ENCODE measurements at regions not wholly inside any gene's neighbourhood (a gene's known extent, or its start where the extent isn't known, plus 50 kb on each side); places are given as distances from the start of the nearest gene placed in this dataset.

DNA sequence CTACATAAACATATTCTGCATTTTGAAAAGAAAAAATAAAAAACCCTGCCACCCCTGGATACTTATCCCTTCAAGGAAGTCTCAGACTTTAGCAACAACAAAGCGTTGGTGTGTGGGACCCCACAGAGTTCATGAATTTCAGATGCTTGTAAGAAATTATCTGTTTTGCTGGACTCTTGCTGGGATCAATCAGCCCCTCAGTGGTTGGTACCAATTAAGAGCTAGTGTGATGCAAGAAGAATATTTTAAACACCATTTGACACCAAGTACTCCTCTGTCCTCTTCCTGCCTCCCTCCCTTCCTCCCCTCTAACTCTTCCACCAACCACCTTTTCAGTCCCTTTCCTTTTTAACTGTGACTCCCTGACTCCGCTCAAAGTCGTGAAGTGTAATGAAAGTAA lies 51.5 kb downstream of the SST start:
- DNase-seq, result no peak

- DNase-seq, result no peak
Measured at GRCh38 chr3:187617213-187617612, 53.0 kb downstream of the SST start.

DNA sequence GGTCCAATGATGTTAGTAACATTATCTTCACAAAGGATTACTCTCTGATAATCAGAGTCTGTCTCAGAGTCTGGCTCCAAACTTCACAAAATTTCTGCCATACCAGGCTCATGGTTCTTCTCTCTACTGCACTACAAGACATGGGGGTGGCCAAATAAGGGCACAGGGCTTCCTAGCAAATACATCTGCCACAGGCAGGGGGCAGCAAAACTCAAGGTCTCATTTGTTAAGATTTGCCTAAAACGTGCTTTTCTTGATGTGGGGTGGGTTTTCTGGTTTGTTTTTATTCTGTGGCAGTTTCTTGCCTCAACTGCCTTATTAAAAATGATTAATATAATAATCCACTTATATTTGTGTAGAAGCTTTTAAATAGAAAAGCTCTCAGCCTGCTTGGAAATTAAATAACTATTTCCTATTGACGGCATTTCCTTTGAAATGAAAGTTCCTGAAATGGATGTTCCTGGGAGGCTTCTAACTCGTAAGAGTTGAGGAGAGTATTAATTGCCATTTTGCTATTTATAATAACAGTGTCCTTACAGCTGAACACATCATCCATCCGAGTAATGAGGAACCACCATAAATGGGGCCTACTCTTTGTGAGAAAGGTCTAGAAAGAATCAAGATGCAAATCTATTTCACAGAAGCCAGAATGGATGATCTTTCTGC lies 53.8 kb downstream of the SST start:
- DNase-seq, result peak; percentile 57

DNA sequence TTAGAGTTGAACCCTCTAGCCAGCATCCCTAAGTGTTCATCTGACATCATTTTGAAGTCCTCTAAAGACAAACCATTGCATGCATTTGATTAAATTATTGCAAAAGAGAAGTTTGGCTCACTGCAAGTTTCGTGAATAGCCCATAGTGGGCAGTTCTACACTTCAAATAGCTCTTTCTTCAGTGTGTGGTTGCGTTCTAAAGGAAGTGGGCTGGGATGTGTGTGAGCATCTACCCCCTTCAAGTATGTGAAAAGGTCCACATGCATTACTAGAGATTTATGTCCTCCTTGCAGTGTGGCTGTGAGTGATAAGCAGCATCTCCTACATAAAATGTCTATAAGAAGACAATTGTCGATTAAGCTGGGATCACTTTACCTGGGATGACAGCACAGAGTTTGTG lies 54.6 kb downstream of the SST start:
- no peak for DNase-seq

DNA sequence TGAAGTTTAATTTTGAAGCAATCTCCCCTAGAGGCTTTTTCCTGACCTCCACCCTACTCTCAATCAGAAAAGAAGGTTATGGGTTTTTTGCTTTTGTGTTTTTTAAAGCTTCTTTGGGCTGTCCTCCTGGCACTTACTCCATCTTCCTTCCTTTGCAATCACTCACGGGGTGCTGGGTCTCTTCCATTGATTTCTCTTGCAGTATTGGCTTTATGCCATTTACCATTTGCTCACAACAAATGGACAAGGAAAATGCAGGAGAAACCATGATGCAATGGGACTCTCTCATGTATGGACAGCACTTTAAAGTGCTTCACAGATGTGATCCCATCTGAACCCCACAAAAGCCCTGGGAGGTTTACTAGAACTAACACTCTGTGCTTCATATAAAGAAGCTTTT lies 57.5 kb downstream of the SST start:
- DNase-seq, result no peak

DNA sequence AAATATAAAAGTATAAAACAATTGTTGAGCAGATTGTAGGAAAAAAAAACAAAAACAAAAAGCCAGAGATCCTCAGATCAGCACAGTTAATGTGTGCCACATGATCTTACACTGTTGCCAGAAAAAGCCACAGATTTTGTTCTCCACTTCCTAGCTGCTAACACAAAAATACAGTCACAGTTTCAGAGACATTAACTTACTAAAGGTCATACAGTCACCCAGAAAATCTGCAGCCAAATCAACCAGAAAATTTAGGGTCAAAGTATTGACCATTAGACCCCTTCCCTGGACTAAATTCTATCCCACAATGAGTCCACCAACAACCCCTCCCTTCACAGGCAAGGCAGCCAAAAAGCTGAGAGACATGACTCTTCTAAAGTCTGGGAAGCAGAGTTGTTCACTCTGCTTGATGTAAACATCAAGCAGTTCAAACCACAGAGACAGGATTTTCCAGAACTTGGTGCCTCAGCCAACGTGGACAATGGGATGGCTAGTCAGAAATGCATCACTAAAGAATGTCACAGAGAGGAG lies 59.1 kb downstream of the SST start:
- DNase-seq, result no peak

- no peak for DNase-seq
Measured at GRCh38 chr3:187594272-187594671, 75.9 kb downstream of the SST start.

GRCh38 chr3:187593451-187593850 lies 76.7 kb downstream of the SST start:
- DNase-seq, result no peak

- no peak for DNase-seq
Measured at GRCh38 chr3:187590861-187591576, 79.2 kb downstream of the SST start.

DNA sequence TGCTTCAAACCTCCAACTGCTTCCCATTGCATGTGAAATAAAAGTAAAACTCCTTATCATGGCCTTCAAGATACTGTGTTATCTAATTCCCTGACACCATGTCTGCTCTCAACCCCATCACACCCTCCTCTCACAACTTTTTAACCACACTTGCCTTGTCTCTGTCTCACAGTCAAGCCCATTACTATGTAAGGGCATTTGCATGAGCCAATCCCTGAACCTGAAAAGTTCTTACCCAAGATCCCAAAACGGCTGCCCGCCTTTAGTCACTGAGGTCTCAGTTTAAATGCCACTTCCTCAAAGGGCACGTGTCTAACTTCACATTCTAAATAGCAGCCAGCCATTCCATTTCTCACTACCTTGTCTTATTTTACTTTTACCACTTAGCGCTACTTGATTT lies 83.1 kb downstream of the SST start:
- no peak for DNase-seq

GRCh38 chr3:187586226-187586625 lies 84.0 kb downstream of the SST start:
- DNase-seq, result no peak

- DNase-seq, result no peak
Measured at GRCh38 chr3:187572441-187572840, 97.8 kb downstream of the SST start.

DNA sequence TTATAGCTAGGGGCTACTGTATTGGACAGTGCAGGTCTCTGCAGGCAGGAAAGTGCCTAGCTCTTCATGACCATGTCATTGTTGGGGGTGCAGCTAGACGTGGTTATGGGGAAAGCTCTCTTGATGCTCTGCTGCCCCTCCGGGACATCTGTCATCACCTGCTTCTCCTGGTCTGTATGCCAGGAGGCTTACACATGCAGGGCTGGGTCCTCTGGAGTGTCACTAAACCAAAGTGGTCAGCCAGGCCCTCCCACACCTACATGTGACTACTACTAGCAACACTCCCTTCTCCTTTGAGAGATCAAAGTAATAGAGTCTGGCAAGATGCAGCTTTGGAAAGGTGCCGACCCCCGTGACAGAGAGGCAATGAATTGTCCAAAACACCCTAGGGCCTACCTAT lies 98.5 kb downstream of the SST start:
- no peak for DNase-seq

DNA sequence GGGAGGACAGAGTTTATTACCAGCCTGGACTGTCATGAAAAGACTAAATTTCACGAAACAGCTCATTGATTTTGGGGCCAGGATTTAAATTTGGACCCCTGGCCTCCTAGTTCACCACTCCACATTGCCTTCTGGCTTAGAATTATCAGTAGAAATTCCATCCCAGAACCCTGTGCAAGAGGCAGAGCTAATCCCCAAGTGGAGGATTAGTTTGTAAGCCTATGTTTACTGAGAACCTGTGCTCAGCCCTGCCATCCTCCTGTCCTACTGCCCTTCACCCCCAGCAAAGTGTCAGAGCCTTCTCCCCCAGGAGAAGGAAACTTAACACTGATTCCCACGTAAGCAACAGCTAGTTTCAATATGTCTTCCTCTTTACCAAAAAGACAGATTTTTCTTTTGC lies 99.4 kb downstream of the SST start:
- no peak for DNase-seq

DNA sequence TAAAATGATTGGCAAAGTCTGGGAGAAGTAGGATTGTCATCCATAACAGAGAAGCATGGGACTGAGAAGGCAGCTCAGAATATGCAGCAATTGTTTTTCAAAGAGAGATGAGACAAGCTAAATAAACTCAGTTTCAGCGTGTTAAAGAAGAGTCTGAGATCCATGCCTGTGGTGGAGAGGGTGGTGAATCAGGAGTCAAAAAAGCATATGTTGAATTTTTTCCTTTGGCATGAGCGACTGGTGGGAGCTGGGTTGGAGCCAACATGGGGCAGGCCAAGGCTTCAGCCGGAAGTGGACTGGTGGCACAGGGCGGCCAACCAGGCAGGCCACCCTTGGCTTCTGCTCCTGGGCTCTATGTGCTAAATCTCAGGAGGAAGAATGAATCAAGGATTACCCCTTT lies 102.0 kb downstream of the SST start:
- DNase-seq, result no peak

GRCh38 chr3:187567661-187568121 lies 102.5 kb downstream of the SST start:
- no peak for DNase-seq

DNA sequence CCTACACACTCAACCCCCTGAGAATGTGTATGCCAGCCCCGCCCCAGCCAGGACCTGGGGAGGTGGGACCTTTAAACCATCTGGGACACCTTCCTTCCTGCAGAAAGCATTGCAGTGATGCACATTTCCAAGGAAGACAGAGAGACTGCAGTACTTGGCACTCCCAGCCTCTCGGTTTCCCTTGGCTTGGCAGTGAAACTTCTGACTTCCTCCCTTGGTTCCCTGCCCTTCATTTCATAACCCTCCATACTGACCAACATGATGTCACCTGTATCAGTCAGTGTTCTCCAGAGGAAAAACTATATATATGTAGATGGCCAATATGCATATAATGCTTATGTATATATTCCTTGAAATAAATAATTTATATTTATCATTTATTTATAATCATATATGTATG lies 103.2 kb downstream of the SST start:
- DNase-seq, result no peak

DNA sequence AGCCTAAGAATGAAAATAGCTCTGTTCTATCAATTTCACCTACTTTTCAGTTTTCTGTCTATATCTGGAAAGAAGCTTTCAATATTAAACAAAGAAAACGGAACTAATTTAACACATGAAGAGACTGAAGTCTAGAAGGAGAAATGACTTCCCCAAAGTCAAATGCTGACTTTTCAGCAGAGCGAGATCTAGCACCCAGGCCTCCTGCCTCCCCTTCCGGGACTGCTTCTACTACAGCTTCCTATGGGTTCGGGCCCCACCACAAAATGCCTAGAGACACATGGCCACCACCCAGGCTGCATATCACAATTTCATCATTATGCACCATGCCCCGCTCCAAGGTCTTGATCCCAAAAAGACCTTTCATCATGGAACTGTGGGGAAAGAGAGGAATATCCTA lies 104.5 kb downstream of the SST start:
- no peak for DNase-seq

DNA sequence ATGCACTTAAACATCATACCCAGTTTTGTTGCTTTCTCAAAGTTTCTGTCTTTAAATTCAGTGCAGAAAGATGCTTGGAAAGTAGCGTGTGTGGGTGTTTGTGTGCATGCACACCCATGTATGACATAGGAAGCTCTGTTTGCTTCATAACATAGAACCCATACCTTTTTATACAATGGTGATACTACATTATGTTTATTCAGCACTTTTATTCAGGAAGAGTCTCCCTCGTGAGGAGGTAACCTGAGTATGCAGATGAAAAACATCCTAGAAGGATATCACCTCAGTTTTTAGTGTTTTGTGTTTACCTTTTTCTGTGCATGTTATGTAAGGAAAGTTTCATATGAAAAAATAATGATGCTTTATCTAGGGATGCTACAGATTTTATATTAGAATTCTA lies 111.2 kb downstream of the SST start:
- no peak for DNase-seq

- DNase-seq, result no peak
Measured at GRCh38 chr3:187551416-187551815, 118.8 kb downstream of the SST start.

DNA sequence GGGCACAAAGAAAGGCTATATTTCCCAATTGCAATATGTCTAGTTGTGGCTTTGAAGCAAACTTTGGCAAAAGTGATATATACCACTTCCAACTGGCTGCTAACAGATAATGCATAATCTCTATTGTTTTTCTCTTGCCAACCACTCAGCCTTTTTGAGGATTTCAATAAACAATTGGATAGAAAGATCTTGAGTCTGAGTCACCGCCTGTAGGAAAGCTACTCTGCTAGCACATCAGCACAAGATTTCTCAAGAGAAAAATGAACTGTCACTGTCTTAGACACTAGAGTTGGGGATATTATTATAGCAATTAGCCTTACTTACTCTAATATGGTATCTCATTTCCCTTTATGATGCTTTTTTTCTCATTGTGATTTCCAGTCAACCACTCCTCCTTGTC lies 119.7 kb downstream of the SST start:
- DNase-seq, result no peak

GRCh38 chr3:187545366-187545765 lies 124.8 kb downstream of the SST start:
- no peak for DNase-seq

- DNase-seq, result no peak
Measured at GRCh38 chr3:187544326-187544725, 125.9 kb downstream of the SST start.

DNA sequence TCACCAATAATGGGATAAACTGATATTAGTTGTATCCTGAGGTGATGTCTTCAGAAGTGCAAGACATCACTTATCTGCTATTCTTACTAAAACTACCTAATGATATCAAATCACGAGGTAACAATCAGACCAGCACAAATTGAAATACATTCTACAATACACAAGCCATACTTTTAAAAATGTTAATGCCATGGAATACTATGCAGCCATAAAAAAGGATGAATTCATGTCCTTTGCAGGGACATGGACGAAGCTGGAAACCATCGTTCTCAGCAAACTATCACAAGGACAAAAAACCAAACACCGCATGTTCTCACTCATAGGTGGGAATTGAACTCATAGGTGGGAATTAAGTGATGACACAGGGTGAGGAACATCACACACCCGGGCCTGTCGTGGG lies 129.3 kb downstream of the SST start:
- no peak for DNase-seq

- no peak for DNase-seq
Measured at GRCh38 chr3:187536185-187536584, 134.0 kb downstream of the SST start.

Measured in RPMI8226 (cell line).